ENCODE measurements at regions not wholly inside any gene's neighbourhood (a gene's known extent, or its start where the extent isn't known, plus 50 kb on each side); places are given as distances from the start of the nearest gene placed in this dataset.

- no peak for FAIRE-seq
- TF ChIP-seq CTCF (IDR thresholded peaks at IDR 0.05; ENCODE audit: insufficient read depth, low read length, severe bottlenecking), result peak; percentile 87
- H3K4me3 ChIP-seq (ENCODE audit: low read depth, low read length), result no peak overlapping the region
Measured at GRCh38 chr2:173448938-173449471, 94.3 kb downstream of the CDCA7 start.

DNA sequence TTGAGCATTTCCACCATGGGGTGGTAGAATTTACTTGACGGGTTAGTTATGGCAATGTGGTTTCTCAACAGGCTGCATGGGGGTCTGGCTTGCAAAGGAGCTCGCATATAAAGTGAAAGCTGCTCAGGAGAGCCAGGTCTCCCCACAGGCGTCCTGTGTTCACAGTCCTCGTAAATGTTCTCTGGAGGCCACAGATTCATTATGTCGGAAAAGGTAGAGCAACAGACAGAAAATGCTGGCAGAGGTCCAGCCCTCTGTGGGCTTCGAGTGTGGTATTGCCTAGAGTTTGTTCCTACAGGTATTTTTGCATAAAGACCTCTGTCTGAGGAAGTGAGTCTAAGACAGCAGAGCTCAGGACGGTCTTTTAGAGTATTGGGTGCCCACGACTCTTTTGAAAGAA lies 96.4 kb downstream of the CDCA7 start:
- Histone ChIP-seq H3K27me3 (ENCODE audit: control insufficient read depth, insufficient read depth, low read length) (peaks cover 2% of the 10 kb centered on the region), H3K36me3 (ENCODE audit: control insufficient read depth, insufficient read depth, low read length) (no peaks in the 10 kb centered on the region), H3K4me3 (ENCODE audit: low read depth, low read length) (no peak overlapping the region)
- DNase-seq (ENCODE audit: low read depth) (no peak), FAIRE-seq (peak; percentile 62)
- TF ChIP-seq CTCF (IDR thresholded peaks at IDR 0.05; ENCODE audit: insufficient read depth, low read length, severe bottlenecking), result no peak

More at GRCh38 chr2:173448938-173449471, 94.3 kb downstream of the CDCA7 start:
- H3K27me3 ChIP-seq (ENCODE audit: control insufficient read depth, insufficient read depth, low read length), result peaks cover 2% of the 10 kb centered on the region
- DNase-seq (ENCODE audit: low read depth), result peak; percentile 76
- H3K36me3 ChIP-seq (ENCODE audit: control insufficient read depth, insufficient read depth, low read length), result no peaks in the 10 kb centered on the region

DNA sequence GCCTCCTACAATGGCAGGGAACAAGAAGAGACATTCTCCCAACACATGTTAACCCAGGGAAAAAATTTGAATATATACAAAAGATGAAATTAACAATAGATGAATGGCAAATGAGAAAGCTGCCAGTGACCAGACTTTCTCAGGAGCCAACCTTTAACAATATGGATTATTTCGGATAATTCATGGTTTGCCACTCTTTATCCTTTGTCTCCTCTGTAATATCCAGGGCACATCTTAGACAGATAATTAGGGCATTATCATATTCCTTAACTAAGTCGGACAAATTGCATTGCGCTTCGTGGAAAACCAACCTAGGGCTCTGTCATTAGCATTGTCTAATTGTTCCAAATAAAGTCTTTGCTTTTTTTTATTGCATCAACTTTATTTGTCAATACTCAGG lies 97.3 kb downstream of the CDCA7 start:
- peaks cover 2% of the 10 kb centered on the region for H3K27me3 ChIP-seq (ENCODE audit: control insufficient read depth, insufficient read depth, low read length)
- no peak overlapping the region for H3K4me3 ChIP-seq (ENCODE audit: low read depth, low read length)
- FAIRE-seq, result no peak

DNA sequence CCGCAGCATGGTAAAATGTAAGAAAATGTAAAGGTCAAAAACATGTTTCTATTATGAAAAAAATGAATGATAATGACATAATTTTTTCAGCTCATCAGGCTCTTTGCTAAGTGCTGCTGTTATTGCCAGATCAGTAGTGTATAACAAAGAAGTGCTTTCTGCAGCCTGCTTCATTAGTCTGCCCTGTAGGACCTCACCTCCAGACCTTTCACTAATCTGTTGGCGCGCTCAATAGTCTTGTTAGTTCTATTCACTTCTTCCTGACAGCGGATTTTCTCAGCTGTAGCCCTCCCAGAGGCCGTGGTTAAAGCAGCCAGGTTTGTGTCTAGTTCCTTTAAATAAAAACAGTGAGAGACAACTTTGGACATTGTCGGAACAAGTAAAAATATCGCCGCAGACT lies 97.7 kb downstream of the CDCA7 start:
- no peak for TF ChIP-seq CTCF (IDR thresholded peaks at IDR 0.05; ENCODE audit: insufficient read depth, low read length, severe bottlenecking)
- Histone ChIP-seq H3K36me3 (ENCODE audit: control insufficient read depth, insufficient read depth, low read length) (no peaks in the 10 kb centered on the region), H3K4me3 (ENCODE audit: low read depth, low read length) (no peak overlapping the region), H3K27me3 (ENCODE audit: control insufficient read depth, insufficient read depth, low read length) (peaks cover 2% of the 10 kb centered on the region)
- FAIRE-seq (no peak), DNase-seq (ENCODE audit: low read depth) (no peak)

More for the DNA sequence above, 97.3 kb downstream of the CDCA7 start:
- DNase-seq (ENCODE audit: low read depth), result no peak
- no peaks in the 10 kb centered on the region for H3K36me3 ChIP-seq (ENCODE audit: control insufficient read depth, insufficient read depth, low read length)
- TF ChIP-seq CTCF (IDR thresholded peaks at IDR 0.05; ENCODE audit: insufficient read depth, low read length, severe bottlenecking), result no peak

DNA sequence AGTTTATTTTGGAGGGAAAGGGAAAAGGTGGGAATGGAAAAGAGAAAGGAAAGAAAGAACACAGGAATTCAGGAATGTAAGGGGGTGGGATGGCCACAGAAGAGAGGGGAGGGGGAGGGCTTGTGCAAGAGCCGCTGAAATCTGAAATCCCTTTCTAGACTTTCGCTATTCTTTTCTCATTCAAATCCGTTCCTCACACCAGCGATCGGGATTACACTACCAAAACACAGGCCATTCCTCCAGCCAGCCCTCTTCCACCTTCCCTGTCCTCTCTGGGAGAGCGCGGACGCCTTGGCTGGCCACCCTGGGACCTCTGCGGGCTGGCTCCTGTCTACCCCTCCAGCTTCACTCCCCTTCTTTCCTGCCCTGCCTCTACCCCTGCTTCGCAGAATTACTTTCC lies 102.3 kb downstream of the CDCA7 start:
- no peak for TF ChIP-seq CTCF (IDR thresholded peaks at IDR 0.05; ENCODE audit: insufficient read depth, low read length, severe bottlenecking)
- no peak for FAIRE-seq

GRCh38 chr2:173457366-173457765 lies 102.7 kb downstream of the CDCA7 start:
- FAIRE-seq (no peak), DNase-seq (ENCODE audit: low read depth) (no peak)
- H3K27me3 ChIP-seq (ENCODE audit: control insufficient read depth, insufficient read depth, low read length), result no peaks in the 10 kb centered on the region
- H3K36me3 ChIP-seq (ENCODE audit: control insufficient read depth, insufficient read depth, low read length), result no peaks in the 10 kb centered on the region
- no peak for TF ChIP-seq CTCF (IDR thresholded peaks at IDR 0.05; ENCODE audit: insufficient read depth, low read length, severe bottlenecking)
- H3K4me3 ChIP-seq (ENCODE audit: low read depth, low read length), result no peak overlapping the region

More for the DNA sequence above, 102.3 kb downstream of the CDCA7 start:
- no peak for DNase-seq (ENCODE audit: low read depth)
- no peaks in the 10 kb centered on the region for H3K36me3 ChIP-seq (ENCODE audit: control insufficient read depth, insufficient read depth, low read length)
- H3K27me3 ChIP-seq (ENCODE audit: control insufficient read depth, insufficient read depth, low read length), result no peaks in the 10 kb centered on the region
- H3K4me3 ChIP-seq (ENCODE audit: low read depth, low read length), result no peak overlapping the region

Data from bronchial epithelial cell (primary cell).